ENCODE measurements at regions not wholly inside any gene's neighbourhood (a gene's known extent, or its start where the extent isn't known, plus 50 kb on each side); places are given as distances from the start of the nearest gene placed in this dataset.

DNA sequence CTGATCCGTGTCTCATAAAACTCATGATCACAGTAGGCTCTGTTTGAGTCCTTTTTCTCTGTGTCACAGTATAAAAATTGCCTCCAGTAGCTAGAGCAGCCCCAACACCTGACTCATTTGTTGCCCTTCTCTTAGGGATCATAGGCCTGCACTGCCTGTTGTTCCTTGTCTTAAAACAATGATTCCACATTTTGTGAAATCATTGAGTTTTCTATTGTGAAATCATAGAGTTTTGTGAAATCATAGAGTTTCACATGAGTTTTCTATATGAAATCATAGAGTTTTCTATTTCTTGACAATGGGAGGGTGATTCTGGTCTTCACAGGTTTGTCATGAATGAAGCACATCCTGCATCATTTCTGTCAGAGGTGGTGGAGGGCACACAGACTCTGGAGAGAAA is 239.9 kb downstream of the GASK1B start:
- 79 to 97% (median 91%) methylated on average over 1 of the region's 1 CpG for WGBS, 5 donors
- no peak for TF ChIP-seq POLR2A (IDR thresholded peaks at IDR 0.05)
- no peak for TF ChIP-seq CTCF (IDR thresholded peaks at IDR 0.05 in 8 of 11, conservative IDR thresholded peaks at IDR 0.05 in 3 of 11)
- no peak for TF ChIP-seq POLR2AphosphoS5 (IDR thresholded peaks at IDR 0.05)
- H3K36me3 ChIP-seq = no peaks in the 10 kb centered on the region
- H3K27me3 ChIP-seq (replicated peaks in 1 of 7) = no peaks in the 10 kb centered on the region
- no peaks in the 10 kb centered on the region for H3K4me1 ChIP-seq
- no peak overlapping the region for H3K4me3 ChIP-seq
- no peak for DNase-seq
- intact Hi-C loops (cut with DNase I; ENCODE audit: low total_unique reads) = no loop called here
- H3K27ac ChIP-seq = no peak overlapping the region
- no peaks in the 10 kb centered on the region for H3K9me3 ChIP-seq

DNA sequence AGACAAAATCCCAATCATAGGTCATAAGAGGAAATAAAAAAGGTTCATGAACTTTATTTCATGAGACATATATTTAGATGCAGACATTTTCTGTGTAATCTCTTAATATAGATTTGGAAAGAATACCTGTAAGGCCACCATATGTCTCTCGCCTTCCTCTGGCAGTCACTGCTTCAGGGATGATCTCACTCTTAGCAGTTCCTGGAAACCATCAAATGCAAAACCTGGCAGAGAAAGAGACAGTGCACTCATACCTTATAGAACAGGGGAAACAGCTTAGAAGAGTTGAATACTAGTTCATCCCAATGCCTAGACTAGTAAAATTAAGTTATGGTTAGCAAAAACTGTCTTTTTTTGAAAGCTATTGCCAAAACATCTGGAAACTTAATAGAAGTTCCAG is 243.3 kb downstream of the GASK1B start:
- H3K4me1 ChIP-seq = no peaks in the 10 kb centered on the region
- WGBS, 5 donors = 82 to 96% (median 93%) methylated on average over 1 of the region's 1 CpG
- no peak overlapping the region for H3K4me3 ChIP-seq
- H3K36me3 ChIP-seq = no peaks in the 10 kb centered on the region
- H3K27me3 ChIP-seq (replicated peaks in 1 of 7) = no peaks in the 10 kb centered on the region
- intact Hi-C loops (cut with DNase I; ENCODE audit: low total_unique reads) = no loop called here
- no peak for TF ChIP-seq POLR2AphosphoS5 (IDR thresholded peaks at IDR 0.05)
- TF ChIP-seq CTCF (IDR thresholded peaks at IDR 0.05 in 8 of 11, conservative IDR thresholded peaks at IDR 0.05 in 3 of 11) = no peak
- TF ChIP-seq POLR2A (IDR thresholded peaks at IDR 0.05) = no peak
- H3K9me3 ChIP-seq = no peaks in the 10 kb centered on the region
- no peak overlapping the region for H3K27ac ChIP-seq
- DNase-seq = no peak

DNA sequence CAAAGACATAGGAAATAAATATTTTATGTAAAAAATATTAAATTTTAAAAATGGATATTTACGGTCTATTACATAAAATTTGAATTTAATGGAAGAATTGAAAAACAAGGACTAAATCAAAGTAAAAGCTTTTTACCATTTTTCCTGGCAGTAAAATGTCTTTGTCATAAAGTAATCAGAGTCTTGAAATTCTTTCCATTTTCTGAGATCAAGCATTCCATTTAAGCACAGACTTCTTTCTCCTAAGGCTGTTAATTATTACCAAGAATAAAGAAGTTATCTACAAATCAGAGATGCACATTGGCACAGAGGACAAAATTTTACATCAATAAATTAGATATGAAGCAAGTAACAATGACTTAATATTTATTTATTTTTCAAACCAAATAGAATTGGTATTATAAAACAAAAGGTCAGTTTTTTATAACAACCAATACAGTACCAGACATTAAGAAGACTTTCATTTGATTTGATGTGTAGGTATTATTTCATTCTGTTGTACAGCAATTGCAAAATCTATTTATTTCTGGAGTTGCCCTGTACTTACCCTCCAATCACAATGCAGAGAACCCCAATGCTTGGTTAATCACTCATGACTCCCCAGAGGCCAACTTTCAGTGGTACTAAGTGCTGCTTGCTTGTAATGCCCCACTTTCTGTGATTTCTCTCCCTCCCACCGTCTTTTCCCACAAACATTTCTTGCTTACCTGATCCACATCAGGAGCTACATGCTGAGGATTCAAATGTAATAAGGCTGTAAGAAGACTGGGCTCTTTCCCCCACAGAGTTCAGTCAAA is 254.6 kb downstream of the GASK1B start:
- WGBS, 5 donors = 77 to 86% (median 83%) methylated on average over 2 of the region's 2 CpGs

DNA sequence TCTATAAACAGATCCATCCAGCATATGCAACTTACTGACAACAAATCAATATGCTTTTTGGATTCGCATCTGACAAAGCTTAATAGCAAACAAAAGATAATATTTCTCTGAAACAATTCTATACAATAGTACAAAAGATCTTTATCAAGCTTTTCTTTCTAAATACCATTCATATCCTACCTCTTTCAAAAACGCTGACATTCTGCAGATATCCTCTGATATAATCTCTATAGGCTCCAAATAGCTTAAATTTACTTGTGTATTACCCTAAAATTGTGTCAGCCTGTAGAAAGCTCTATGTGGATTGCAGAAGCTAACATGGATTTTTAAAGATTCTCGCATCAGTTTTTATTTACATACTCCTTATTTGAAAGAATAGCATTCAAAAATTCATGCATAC is 260.6 kb downstream of the GASK1B start:
- whole genome bisulfite sequencing, 5 donors = 75 to 84% (median 80%) methylated on average over 3 of the region's 3 CpGs
- Histone ChIP-seq H3K27ac (no peak overlapping the region), H3K4me1 (no peaks in the 10 kb centered on the region), H3K4me3 (no peak overlapping the region), H3K9me3 (no peaks in the 10 kb centered on the region), H3K36me3 (no peaks in the 10 kb centered on the region), H3K27me3 (replicated peaks in 1 of 7) (no peaks in the 10 kb centered on the region)
- intact Hi-C loops (cut with DNase I; ENCODE audit: low total_unique reads) = no loop called here
- TF ChIP-seq POLR2A (IDR thresholded peaks at IDR 0.05) (no peak), CTCF (IDR thresholded peaks at IDR 0.05 in 8 of 11, conservative IDR thresholded peaks at IDR 0.05 in 3 of 11) (no peak), POLR2AphosphoS5 (IDR thresholded peaks at IDR 0.05) (no peak)
- no peak for DNase-seq

More for the DNA sequence above, 254.6 kb downstream of the GASK1B start:
- no peaks in the 10 kb centered on the region for H3K27me3 ChIP-seq (replicated peaks in 1 of 7)
- no peak overlapping the region for H3K4me3 ChIP-seq
- DNase-seq = no peak
- H3K27ac ChIP-seq = no peak overlapping the region
- no peaks in the 10 kb centered on the region for H3K4me1 ChIP-seq
- intact Hi-C loops (cut with DNase I; ENCODE audit: low total_unique reads) = no loop called here
- TF ChIP-seq POLR2AphosphoS5 (IDR thresholded peaks at IDR 0.05) (no peak), POLR2A (IDR thresholded peaks at IDR 0.05) (no peak)
- peaks cover 0 to 9% (median 0%) of the 10 kb centered on the region in 8 donors for H3K9me3 ChIP-seq
- no peaks in the 10 kb centered on the region for H3K36me3 ChIP-seq

Data from spleen (tissue), 11 donors.